GM19324 (cell line): ENCODE measurements at regions not wholly inside any gene's neighbourhood (a gene's known extent, or its start where the extent isn't known, plus 50 kb on each side); places are given as distances from the start of the nearest gene placed in this dataset.
"Not testable (repeated sequence)": the region's sequence is repeated elsewhere in the genome, so short reads cannot be mapped to it uniquely, and the experiment has no call there.

ENCODE experiments used
- ATAC-seq: cut with Tn5 transposase; IDR thresholded peaks from one replicate; pipeline ENCODE4 v1.9.1; 2021; ENCODE audit warnings: mild to moderate bottlenecking, moderate library complexity; ENCODE audit not compliant: unreplicated experiment, low FRiP score

- no peak for ATAC-seq
These were observed 92.4 kb upstream of the B3GAT2 start for GRCh38 chr6:71049198-71049770.

GRCh38 chr6:71053475-71053874, 96.6 kb upstream of the B3GAT2 start:
- no peak for ATAC-seq

GRCh38 chr6:71056656-71057055, 99.8 kb upstream of the B3GAT2 start:
- no peak for ATAC-seq

- ATAC-seq, result no peak
These were observed 109.3 kb upstream of the B3GAT2 start for GRCh38 chr6:71066153-71066552.

GRCh38 chr6:71067816-71068215, 111.0 kb upstream of the B3GAT2 start:
- no peak for ATAC-seq

- no peak for ATAC-seq
These were observed 115.6 kb upstream of the B3GAT2 start for GRCh38 chr6:71072508-71072907.

- no peak for ATAC-seq
These were observed 120.8 kb upstream of the B3GAT2 start for GRCh38 chr6:71077655-71078054.

- no peak for ATAC-seq
These were observed 122.8 kb upstream of the B3GAT2 start for GRCh38 chr6:71079677-71080076.

- no peak for ATAC-seq
These were observed 123.3 kb upstream of the B3GAT2 start for GRCh38 chr6:71080133-71080532.

- ATAC-seq, result no peak
These were observed 124.0 kb upstream of the B3GAT2 start for GRCh38 chr6:71080826-71081225.

- ATAC-seq, result no peak
These were observed 125.3 kb upstream of the B3GAT2 start for GRCh38 chr6:71082033-71082650.

- no peak for ATAC-seq
These were observed 126.5 kb upstream of the B3GAT2 start for GRCh38 chr6:71083308-71083820.

- no peak for ATAC-seq
These were observed 131.3 kb upstream of the B3GAT2 start for GRCh38 chr6:71088166-71088565.

GRCh38 chr6:71090217-71090616, 133.4 kb upstream of the B3GAT2 start:
- ATAC-seq, result no peak

GRCh38 chr6:71091167-71091566, 134.3 kb upstream of the B3GAT2 start:
- no peak for ATAC-seq

- ATAC-seq, result no peak
These were observed 135.1 kb upstream of the B3GAT2 start for GRCh38 chr6:71091956-71092355.

GRCh38 chr6:71097264-71097663, 140.4 kb upstream of the B3GAT2 start:
- ATAC-seq, result not testable (repeated sequence)

- no peak for ATAC-seq
These were observed 142.8 kb upstream of the B3GAT2 start for GRCh38 chr6:71099649-71100048.

GRCh38 chr6:71103130-71103529, 146.3 kb upstream of the B3GAT2 start:
- ATAC-seq, result no peak

GRCh38 chr6:71103641-71104040, 146.8 kb upstream of the B3GAT2 start:
- no peak for ATAC-seq

GRCh38 chr6:71106276-71106675, 149.4 kb upstream of the B3GAT2 start:
- ATAC-seq, result no peak

- ATAC-seq, result no peak
These were observed 151.1 kb upstream of the B3GAT2 start for GRCh38 chr6:71107911-71108420.
